Esophagus muscularis mucosa (tissue), 3 donors: ENCODE measurements at regions not wholly inside any gene's neighbourhood (a gene's known extent, or its start where the extent isn't known, plus 50 kb on each side); places are given as distances from the start of the nearest gene placed in this dataset.

Experiments used
- CTCF ChIP-seq, 3 experiments: fragments of 200-600 bp in 2 of 3; fragments of 450-650 bp in 1 of 3; sonication (generic) in 2 of 3; IDR thresholded peaks; one replicate each; pipeline ENCODE4 v1.5.1; 2017 to 2019; ENCODE audit warnings: antibody characterized with exemption in 3 of 3, mild to moderate bottlenecking in 2 of 3, moderate library complexity in 1 of 3
- POLR2AphosphoS5 ChIP-seq, 2 donors: sonication (generic); formaldehyde crosslinking; IDR thresholded peaks; one replicate each; pipeline ENCODE4 v1.6.1; 2017; ENCODE audit warnings: antibody characterized with exemption in 2 of 2

- TF ChIP-seq CTCF (IDR thresholded peaks at IDR 0.05) (no peak), POLR2AphosphoS5 (IDR thresholded peaks at IDR 0.05) (no peak)
Measured at GRCh38 chr12:30438601-30439041, 257.0 kb downstream of the IPO8 start.
